ENCODE measurements at regions not wholly inside any gene's neighbourhood (a gene's known extent, or its start where the extent isn't known, plus 50 kb on each side); places are given as distances from the start of the nearest gene placed in this dataset.

DNA sequence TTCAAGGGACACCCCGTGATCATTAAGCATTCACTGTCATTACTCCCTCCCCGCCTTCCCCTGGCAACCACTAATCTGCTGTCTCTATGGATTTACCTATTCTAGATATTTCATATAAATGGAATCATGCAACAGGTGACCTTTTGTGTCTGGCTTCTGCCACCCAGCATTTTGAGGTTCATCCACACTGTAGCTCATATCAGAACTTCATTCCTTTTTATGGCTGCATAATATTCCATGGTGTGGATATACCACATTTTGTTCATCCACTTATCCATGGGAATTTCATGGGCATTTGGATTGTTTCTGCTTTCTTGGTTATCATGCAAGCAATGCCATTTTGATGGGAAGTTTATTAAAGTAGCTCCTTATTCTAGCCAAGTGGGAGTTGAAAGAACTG is 184.2 kb upstream of the VASH1 start:
- TF ChIP-seq CTCF (IDR thresholded peaks at IDR 0.05; ENCODE audit: low read depth, low read length, missing control alignments): no peak
- no peak for DNase-seq (ENCODE audit: low read depth)
- no peak overlapping the region for H3K4me3 ChIP-seq (ENCODE audit: low read depth, low read length)

DNA sequence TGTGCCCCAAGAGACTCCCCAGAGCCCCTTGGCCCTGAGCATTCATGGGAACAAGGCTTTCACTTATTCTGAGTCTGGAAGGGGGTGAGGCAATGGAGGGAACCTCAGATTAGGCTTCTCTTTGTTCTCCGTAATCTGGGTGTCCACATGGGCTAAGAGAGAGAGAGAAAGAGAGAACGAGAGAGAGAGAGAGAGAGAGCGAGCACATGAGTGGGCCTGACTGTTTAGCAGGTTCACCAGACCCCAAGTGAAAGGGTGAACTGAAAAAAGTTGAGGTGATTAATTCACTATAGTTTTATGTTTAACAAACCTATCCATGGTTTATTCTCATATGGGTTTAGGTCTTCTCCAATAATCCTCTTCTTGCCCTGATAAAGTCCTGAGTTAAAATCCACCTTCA is 183.4 kb upstream of the VASH1 start:
- no peak for TF ChIP-seq CTCF (IDR thresholded peaks at IDR 0.05; ENCODE audit: low read depth, low read length, missing control alignments)

GRCh38 chr14:76580399-76580798 is 180.9 kb upstream of the VASH1 start:
- H3K4me3 ChIP-seq (ENCODE audit: low read depth, low read length): no peak overlapping the region
- no peak for TF ChIP-seq CTCF (IDR thresholded peaks at IDR 0.05; ENCODE audit: low read depth, low read length, missing control alignments)
- no peak for DNase-seq (ENCODE audit: low read depth)

More for the DNA sequence above, 183.4 kb upstream of the VASH1 start:
- no peak for DNase-seq (ENCODE audit: low read depth)
- no peak overlapping the region for H3K4me3 ChIP-seq (ENCODE audit: low read depth, low read length)

- no peak for DNase-seq (ENCODE audit: low read depth)
- no peak for TF ChIP-seq CTCF (IDR thresholded peaks at IDR 0.05; ENCODE audit: low read depth, low read length, missing control alignments)
- H3K4me3 ChIP-seq (ENCODE audit: low read depth, low read length): no peak overlapping the region
Measured at GRCh38 chr14:76580967-76581366, 180.3 kb upstream of the VASH1 start.

- TF ChIP-seq CTCF (IDR thresholded peaks at IDR 0.05; ENCODE audit: low read depth, low read length, missing control alignments): no peak
- no peak for DNase-seq (ENCODE audit: low read depth)
- no peak overlapping the region for H3K4me3 ChIP-seq (ENCODE audit: low read depth, low read length)
Measured at GRCh38 chr14:76581592-76581991, 179.7 kb upstream of the VASH1 start.

- TF ChIP-seq CTCF (IDR thresholded peaks at IDR 0.05; ENCODE audit: low read depth, low read length, missing control alignments): no peak
- no peak for DNase-seq (ENCODE audit: low read depth)
Measured at GRCh38 chr14:76582447-76582846, 178.8 kb upstream of the VASH1 start.

DNA sequence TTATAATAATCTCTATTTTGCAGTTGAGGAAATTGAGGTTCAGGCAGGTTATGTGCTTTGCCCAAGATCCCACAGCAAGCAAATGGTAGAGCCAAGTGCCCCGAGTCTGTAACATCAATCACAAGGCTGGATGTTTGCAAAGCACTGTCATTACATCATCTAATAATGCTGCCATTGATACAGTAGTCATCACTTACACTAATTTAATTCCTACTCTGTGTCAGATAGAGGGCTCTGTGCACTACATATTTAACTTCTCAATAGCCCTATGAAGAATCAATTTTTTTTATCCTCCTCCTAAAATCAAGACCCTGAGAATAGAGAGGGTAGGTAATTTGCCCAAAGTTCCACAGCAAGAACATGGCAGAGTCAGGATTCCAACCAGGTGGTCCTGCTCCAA is 178.1 kb upstream of the VASH1 start:
- no peak overlapping the region for H3K4me3 ChIP-seq (ENCODE audit: low read depth, low read length)
- no peak for TF ChIP-seq CTCF (IDR thresholded peaks at IDR 0.05; ENCODE audit: low read depth, low read length, missing control alignments)
- no peak for DNase-seq (ENCODE audit: low read depth)

More at GRCh38 chr14:76582447-76582846, 178.8 kb upstream of the VASH1 start:
- no peak overlapping the region for H3K4me3 ChIP-seq (ENCODE audit: low read depth, low read length)
